H1 (cell line): ENCODE measurements at regions not wholly inside any gene's neighbourhood (a gene's known extent, or its start where the extent isn't known, plus 50 kb on each side); places are given as distances from the start of the nearest gene placed in this dataset.

Experiments used
- CREB1 ChIP-seq: IDR thresholded peaks from 2 replicates; pipeline ENCODE4 v1.6.1; 2012; ENCODE audit warnings: inconsistent platforms
- CTCF ChIP-seq, 3 experiments: IDR thresholded peaks; 1 replicate in 2 of 3; 2 replicates in 1 of 3; pipeline versions ENCODE4 v1.5.1 to v1.6.1; 2011; ENCODE audit warnings: low read length in 3 of 3, mild to moderate bottlenecking in 3 of 3, inconsistent platforms in 2 of 3, low read depth in 1 of 3, moderate library complexity in 1 of 3; ENCODE audit not compliant: insufficient read depth in 1 of 3; ENCODE audit errors: control extremely low read depth in 1 of 3
- HDAC2 ChIP-seq, 2 experiments: fragments of 300-600 bp in 1 of 2; sonication (generic) in 1 of 2; IDR thresholded peaks; 2 replicates each; pipeline ENCODE4 v1.6.1; 2011 to 2012; ENCODE audit warnings: low read depth in 2 of 2, low read length in 2 of 2, mild to moderate bottlenecking in 2 of 2, moderate library complexity in 2 of 2, borderline replicate concordance in 1 of 2, inconsistent platforms in 1 of 2
- KDM4A ChIP-seq: IDR thresholded peaks from one replicate; pipeline ENCODE4 v1.7.1; 2012; ENCODE audit warnings: low read depth, mild to moderate bottlenecking, moderate library complexity, low read length, inconsistent platforms; ENCODE audit not compliant: severe bottlenecking
- NRF1 ChIP-seq: IDR thresholded peaks from 2 replicates; pipeline ENCODE4 v1.6.1; 2011; ENCODE audit warnings: mild to moderate bottlenecking, low read depth, low read length, improper control_type of control experiment

- TF ChIP-seq HDAC2 (IDR thresholded peaks at IDR 0.05; ENCODE audit: borderline replicate concordance in 1 of 2, low read depth in 2 of 2, low read length in 2 of 2) (no peak), NRF1 (no peak), KDM4A (no peak), CREB1 (no peak), CTCF (IDR thresholded peaks at IDR 0.05; ENCODE audit: control extremely low read depth in 1 of 3, insufficient read depth in 1 of 3, low read depth in 1 of 3, low read length in 3 of 3) (no peak)
Observed at GRCh38 chr3:16725972-16726371, 120.7 kb upstream of the DAZL start (continued).
